ENCODE measurements at regions not wholly inside any gene's neighbourhood (a gene's known extent, or its start where the extent isn't known, plus 50 kb on each side); places are given as distances from the start of the nearest gene placed in this dataset.

DNA sequence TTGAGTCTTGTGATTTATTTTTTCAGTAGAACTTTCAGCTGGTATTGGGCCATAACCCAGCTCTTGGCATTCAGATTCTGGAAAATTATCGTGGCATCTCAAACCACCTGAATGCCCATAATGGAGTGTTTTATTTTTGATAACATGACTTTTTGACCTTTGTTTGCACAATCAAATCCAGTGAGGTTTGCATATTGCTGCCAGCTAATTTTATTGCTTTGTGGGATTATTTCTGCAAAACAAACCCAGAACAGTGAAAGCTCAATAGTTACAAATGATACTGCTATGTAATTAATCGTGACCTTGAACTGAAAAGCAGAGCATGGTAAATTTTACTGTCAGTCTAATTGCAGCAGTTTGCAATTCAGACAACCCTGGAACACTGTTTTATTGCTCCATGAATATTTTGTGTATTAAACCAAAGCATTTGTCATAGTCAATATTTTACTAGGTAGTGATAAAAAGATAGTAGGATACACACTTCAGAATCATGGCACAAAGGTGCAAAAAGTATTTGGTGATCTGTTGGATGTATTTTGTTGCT, 255.2 kb upstream of the NAV3 start:
- Histone ChIP-seq H2AFZ (ENCODE audit: low read depth, low read length) (no peak overlapping the region), H3K4me3 (ENCODE audit: low read length) (no peak overlapping the region), H3K4me1 (ENCODE audit: insufficient read depth, low read length) (no peaks in the 10 kb centered on the region), H3K9me3 (ENCODE audit: low read length) (no peaks in the 10 kb centered on the region), H3K36me3 (ENCODE audit: insufficient read depth, low read length) (no peaks in the 10 kb centered on the region), H3K27me3 (ENCODE audit: insufficient read depth, low read length) (no peaks in the 10 kb centered on the region)

DNA sequence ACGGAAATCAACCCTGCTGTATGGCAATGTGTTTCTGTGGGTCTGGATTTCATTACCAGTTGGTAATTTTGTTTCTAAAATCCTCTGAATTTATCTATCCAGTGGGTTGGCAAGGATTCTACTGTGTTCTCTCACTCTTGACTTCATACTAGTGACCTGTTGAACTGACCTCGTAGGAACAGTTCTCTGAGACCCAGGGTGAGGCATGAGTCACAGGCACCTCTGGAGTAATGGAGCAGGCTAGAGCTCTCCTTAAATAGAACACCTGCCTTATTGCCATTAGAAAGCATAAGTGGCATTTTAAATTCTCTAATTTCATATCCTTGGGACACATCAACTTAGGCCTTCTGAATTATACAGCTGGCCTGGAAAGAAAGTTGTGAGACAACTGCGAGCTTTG, 258.3 kb upstream of the NAV3 start:
- H3K9me3 ChIP-seq (ENCODE audit: low read length) = no peaks in the 10 kb centered on the region
- H3K4me3 ChIP-seq (ENCODE audit: low read length) = no peak overlapping the region
- no peak overlapping the region for H2AFZ ChIP-seq (ENCODE audit: low read depth, low read length)
- H3K4me1 ChIP-seq (ENCODE audit: insufficient read depth, low read length) = no peaks in the 10 kb centered on the region
- no peaks in the 10 kb centered on the region for H3K27me3 ChIP-seq (ENCODE audit: insufficient read depth, low read length)
- H3K36me3 ChIP-seq (ENCODE audit: insufficient read depth, low read length) = no peaks in the 10 kb centered on the region

DNA sequence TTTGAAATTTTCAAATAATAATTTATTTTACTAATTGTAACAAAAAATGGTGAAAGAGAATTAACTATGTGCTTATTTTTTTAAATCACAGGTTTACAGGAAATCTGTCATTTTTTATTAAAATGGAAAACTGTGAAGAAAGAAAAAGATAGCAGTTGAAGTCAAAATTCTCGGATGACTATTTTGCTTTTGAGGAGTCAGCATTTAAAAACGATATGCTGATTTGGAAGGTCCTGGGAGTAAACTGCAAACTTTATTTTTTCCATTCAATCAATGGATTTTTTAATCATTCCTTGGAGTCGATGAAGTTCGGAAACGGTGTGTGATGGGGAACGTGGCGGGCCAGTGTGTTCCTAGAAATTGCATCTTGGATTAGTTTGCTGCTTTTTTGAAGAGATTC, 258.9 kb upstream of the NAV3 start:
- no peaks in the 10 kb centered on the region for H3K4me1 ChIP-seq (ENCODE audit: insufficient read depth, low read length)
- no peak overlapping the region for H2AFZ ChIP-seq (ENCODE audit: low read depth, low read length)
- no peaks in the 10 kb centered on the region for H3K9me3 ChIP-seq (ENCODE audit: low read length)
- H3K4me3 ChIP-seq (ENCODE audit: low read length) = no peak overlapping the region
- no peaks in the 10 kb centered on the region for H3K27me3 ChIP-seq (ENCODE audit: insufficient read depth, low read length)
- H3K36me3 ChIP-seq (ENCODE audit: insufficient read depth, low read length) = no peaks in the 10 kb centered on the region

DNA sequence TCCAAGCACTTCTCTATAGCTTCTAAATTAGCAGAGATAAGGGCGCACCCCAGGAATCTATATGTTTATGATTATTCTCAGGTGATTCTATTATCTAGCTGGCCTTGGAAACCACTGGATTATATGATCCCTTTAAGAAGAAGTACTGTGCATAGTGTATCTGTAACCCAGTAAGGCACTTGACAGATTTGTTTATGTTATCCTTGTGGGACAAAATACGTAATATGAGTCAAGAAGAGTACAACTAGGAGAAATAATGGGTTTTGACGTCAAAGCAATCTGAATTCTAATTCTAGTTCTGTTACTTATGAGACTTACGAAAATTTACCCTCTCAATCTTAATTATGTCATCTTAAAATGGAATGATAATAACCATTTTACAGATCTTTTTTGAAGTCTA, 259.6 kb upstream of the NAV3 start:
- H3K27me3 ChIP-seq (ENCODE audit: insufficient read depth, low read length) = no peaks in the 10 kb centered on the region
- H3K36me3 ChIP-seq (ENCODE audit: insufficient read depth, low read length) = no peaks in the 10 kb centered on the region
- no peaks in the 10 kb centered on the region for H3K9me3 ChIP-seq (ENCODE audit: low read length)
- H2AFZ ChIP-seq (ENCODE audit: low read depth, low read length) = no peak overlapping the region
- H3K4me1 ChIP-seq (ENCODE audit: insufficient read depth, low read length) = no peaks in the 10 kb centered on the region
- no peak overlapping the region for H3K4me3 ChIP-seq (ENCODE audit: low read length)

DNA sequence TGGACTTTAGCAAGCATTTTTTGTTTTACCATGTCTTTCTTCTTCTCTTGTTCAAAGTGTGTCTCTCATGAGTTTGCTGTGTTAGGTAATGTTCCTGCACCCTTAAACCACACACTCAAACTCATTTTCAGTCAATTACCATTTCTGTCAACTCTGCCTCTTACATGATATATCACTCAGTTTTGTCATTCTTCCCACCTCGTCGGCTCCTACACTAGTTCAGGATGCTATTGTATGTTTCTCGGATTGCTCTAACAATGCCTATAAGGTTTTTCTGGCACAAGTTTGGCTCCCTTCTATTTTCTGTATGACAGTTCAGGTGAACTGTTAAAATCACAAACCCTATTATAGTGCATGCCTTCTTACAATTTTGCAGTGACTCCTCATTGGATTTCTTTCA, 260.8 kb upstream of the NAV3 start:
- Histone ChIP-seq H2AFZ (ENCODE audit: low read depth, low read length) (no peak overlapping the region), H3K9me3 (ENCODE audit: low read length) (no peaks in the 10 kb centered on the region), H3K27me3 (ENCODE audit: insufficient read depth, low read length) (no peaks in the 10 kb centered on the region), H3K4me3 (ENCODE audit: low read length) (no peak overlapping the region), H3K4me1 (ENCODE audit: insufficient read depth, low read length) (no peaks in the 10 kb centered on the region), H3K36me3 (ENCODE audit: insufficient read depth, low read length) (no peaks in the 10 kb centered on the region)

DNA sequence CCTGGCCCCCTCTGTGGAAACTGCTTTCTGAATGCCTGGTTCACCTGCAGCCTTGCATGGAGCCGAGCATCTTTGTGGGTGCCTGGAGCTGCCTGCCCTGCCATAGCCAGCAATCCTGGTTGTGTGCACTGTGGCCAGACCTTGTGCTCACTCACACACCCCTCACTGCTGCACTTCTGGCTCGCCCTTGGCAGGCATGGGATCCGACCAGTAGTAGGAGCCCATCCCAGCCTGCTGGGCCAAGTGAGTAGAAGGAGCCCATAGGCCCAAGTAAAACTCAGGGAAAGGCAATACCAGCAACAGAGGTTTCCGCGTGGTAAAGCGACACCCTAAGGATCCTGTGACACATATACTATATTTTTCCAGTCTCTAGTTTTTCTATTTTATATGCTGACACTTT, 270.0 kb upstream of the NAV3 start:
- no peaks in the 10 kb centered on the region for H3K27me3 ChIP-seq (ENCODE audit: insufficient read depth, low read length)
- H3K36me3 ChIP-seq (ENCODE audit: insufficient read depth, low read length) = no peaks in the 10 kb centered on the region
- no peak overlapping the region for H2AFZ ChIP-seq (ENCODE audit: low read depth, low read length)
- no peak overlapping the region for H3K4me3 ChIP-seq (ENCODE audit: low read length)
- peaks cover 3% of the 10 kb centered on the region for H3K9me3 ChIP-seq (ENCODE audit: low read length)
- H3K4me1 ChIP-seq (ENCODE audit: insufficient read depth, low read length) = no peaks in the 10 kb centered on the region

DNA sequence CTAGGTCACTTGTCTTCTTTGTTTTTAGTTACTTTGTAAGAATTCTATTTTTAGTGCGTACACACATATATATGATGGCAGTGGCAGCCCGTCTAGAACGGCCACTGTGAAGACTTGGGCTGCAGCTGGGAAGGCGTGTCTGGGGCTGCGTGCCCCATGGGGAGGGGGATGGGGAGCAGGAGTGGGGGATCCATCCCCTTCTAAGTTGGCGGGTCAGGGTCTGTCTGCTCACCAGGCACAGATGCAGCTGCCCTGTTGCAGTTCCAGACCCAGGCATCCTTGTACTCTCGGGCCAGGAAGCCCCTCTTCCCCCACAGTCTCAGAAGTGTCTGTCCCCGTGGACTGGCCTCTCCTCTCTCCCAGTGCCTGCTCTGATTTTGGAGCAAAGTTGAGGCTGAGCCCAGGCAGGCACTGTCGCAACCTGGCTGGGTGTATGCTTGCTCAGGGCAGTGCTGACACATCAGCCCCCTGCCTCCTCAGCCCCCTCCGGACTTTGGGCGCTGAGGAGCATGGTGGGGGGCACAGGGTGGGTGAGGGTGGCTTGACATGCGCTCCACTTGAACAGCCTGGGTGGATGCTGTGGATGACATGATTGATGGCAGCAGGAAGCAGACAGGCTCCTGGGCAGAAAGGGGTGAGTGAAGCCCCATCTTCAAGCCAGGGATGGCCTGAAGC, 271.2 kb upstream of the NAV3 start:
- H3K36me3 ChIP-seq (ENCODE audit: insufficient read depth, low read length) = no peaks in the 10 kb centered on the region
- no peaks in the 10 kb centered on the region for H3K4me1 ChIP-seq (ENCODE audit: insufficient read depth, low read length)
- H3K27me3 ChIP-seq (ENCODE audit: insufficient read depth, low read length) = no peaks in the 10 kb centered on the region
- no peak overlapping the region for H3K4me3 ChIP-seq (ENCODE audit: low read length)
- H3K9me3 ChIP-seq (ENCODE audit: low read length) = peaks cover 3% of the 10 kb centered on the region
- H2AFZ ChIP-seq (ENCODE audit: low read depth, low read length) = no peak overlapping the region

DNA sequence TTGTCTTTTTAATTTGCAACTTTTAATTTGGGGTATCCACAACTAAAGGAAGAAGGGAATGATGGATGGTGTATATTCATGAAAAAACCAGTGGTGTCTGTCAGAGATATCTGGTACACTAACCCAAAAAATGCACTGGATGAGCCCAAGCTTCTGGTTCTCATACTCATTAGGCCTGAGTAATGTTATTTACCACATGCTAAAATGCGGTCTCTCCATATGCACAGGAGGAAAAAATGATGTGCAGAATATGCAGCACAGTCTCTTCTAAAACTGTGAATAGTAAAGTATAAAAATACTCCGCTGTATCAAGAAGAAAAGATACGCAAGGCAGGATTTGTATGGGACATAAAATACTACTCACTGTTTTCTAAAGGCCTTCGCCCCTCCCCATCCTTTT, 275.6 kb upstream of the NAV3 start:
- Histone ChIP-seq H3K27me3 (ENCODE audit: insufficient read depth, low read length) (no peaks in the 10 kb centered on the region), H3K9me3 (ENCODE audit: low read length) (no peaks in the 10 kb centered on the region), H3K4me1 (ENCODE audit: insufficient read depth, low read length) (no peaks in the 10 kb centered on the region), H2AFZ (ENCODE audit: low read depth, low read length) (no peak overlapping the region), H3K36me3 (ENCODE audit: insufficient read depth, low read length) (no peaks in the 10 kb centered on the region), H3K4me3 (ENCODE audit: low read length) (no peak overlapping the region)

DNA sequence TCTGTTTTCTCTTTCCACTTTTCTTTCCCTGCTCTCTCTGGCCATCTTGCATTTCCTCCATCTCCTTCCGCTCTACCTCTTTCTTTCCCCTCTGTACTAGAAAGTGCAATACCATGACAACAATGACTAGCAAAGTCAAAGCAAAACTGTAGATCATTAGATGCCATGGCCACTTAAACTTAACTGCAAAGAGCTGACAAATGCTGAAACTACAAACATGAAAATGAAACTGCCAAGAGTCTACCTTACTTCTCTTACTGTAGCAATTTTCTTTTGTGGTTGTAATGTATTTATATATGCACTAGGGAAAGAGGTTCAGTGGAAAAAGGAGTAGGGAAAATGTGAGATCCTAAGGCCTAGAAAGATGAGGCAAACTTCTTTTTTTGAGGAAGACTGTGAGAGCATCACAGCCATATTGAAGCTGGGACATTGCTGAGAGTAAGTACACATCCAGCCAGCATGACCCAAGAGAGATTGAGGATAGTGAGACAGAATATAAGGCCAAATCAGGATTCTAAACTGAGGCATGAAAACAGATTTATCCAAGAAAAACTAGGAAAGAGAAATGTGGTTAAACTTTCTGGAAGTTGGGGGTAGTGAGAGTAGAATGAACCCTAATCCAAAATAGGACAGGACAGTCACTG, 276.6 kb upstream of the NAV3 start:
- no peak overlapping the region for H3K4me3 ChIP-seq (ENCODE audit: low read length)
- H3K27me3 ChIP-seq (ENCODE audit: insufficient read depth, low read length) = no peaks in the 10 kb centered on the region
- H2AFZ ChIP-seq (ENCODE audit: low read depth, low read length) = no peak overlapping the region
- H3K4me1 ChIP-seq (ENCODE audit: insufficient read depth, low read length) = no peaks in the 10 kb centered on the region
- no peaks in the 10 kb centered on the region for H3K36me3 ChIP-seq (ENCODE audit: insufficient read depth, low read length)
- H3K9me3 ChIP-seq (ENCODE audit: low read length) = no peaks in the 10 kb centered on the region

DNA sequence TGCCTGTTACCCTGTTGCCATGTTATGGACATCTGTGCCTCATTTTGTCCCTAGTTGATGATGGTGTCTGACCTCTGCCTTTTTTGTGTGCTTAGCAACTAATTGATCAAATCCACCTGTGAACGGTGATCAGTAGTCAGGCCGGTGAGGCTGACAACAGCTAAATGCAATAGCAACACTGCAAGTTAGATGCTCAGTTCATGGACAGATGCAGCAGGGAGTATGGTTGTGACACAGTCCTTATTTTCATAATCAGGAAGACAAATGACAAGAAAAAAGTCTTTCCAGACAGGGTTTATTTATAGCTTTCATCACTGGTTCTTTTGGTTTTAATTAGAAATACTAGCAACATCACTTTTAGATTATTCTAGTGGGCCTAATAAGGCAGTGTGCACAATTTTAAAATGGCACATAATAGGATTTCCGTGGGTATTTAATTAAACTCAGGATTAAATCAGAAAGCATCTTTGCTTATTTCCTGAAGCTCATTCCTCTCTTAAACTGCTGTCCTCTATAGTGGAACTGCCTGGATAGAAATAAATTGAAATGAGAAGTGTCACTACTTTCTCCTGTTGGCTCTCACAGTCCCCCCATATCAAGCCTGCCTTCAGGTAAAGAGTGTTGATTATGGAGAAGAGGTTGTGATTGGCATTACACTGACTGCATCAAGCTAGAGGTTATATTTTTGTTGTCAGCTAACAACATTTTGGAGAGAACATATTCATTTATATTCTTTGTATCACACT, 281.1 kb upstream of the NAV3 start:
- H3K27me3 ChIP-seq (ENCODE audit: insufficient read depth, low read length) = no peaks in the 10 kb centered on the region
- H3K9me3 ChIP-seq (ENCODE audit: low read length) = no peaks in the 10 kb centered on the region
- no peak overlapping the region for H2AFZ ChIP-seq (ENCODE audit: low read depth, low read length)
- no peaks in the 10 kb centered on the region for H3K36me3 ChIP-seq (ENCODE audit: insufficient read depth, low read length)
- H3K4me3 ChIP-seq (ENCODE audit: low read length) = no peak overlapping the region
- no peaks in the 10 kb centered on the region for H3K4me1 ChIP-seq (ENCODE audit: insufficient read depth, low read length)

DNA sequence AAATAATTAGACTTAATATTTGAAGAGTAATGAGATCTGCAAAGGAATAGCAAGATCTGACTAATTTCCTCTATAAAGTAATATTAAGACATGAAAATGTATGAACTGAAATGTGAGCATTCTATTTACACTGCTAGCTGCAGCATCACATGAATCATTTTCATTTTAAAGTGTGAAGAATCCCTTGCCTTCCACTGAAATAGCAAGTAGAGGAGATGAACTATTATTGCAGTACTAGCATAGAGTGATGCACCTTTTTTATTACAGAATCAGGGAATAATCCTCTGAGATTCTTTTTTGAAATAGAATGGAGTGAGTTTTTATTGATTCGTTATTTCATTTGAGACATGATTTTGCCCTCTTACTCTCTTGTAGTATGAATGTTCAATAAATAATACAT, 281.9 kb upstream of the NAV3 start:
- Histone ChIP-seq H3K4me3 (ENCODE audit: low read length) (no peak overlapping the region), H3K27me3 (ENCODE audit: insufficient read depth, low read length) (no peaks in the 10 kb centered on the region), H2AFZ (ENCODE audit: low read depth, low read length) (no peak overlapping the region), H3K4me1 (ENCODE audit: insufficient read depth, low read length) (no peaks in the 10 kb centered on the region), H3K36me3 (ENCODE audit: insufficient read depth, low read length) (no peaks in the 10 kb centered on the region), H3K9me3 (ENCODE audit: low read length) (no peaks in the 10 kb centered on the region)

DNA sequence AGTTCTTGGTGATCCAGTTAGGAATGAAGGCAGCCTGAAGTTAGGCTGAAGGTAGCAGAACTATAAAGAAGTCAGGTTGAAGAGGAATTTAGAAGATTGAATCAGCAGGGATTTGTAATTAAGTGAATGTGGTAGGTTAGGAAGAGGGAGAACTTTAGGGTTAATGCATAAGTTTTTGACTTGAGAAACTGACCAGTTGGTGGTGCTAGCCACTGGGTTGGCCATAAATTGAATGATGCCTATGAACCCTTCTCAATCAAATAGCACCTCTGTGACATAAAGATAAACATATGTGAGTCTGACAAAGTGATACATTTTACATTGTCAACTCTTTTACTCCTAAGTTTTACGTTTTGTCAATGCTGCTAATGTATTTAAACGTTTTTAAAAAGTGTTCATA, 290.6 kb upstream of the NAV3 start:
- H3K4me1 ChIP-seq (ENCODE audit: insufficient read depth, low read length) = no peaks in the 10 kb centered on the region
- no peaks in the 10 kb centered on the region for H3K9me3 ChIP-seq (ENCODE audit: low read length)
- H3K27me3 ChIP-seq (ENCODE audit: insufficient read depth, low read length) = no peaks in the 10 kb centered on the region
- H3K4me3 ChIP-seq (ENCODE audit: low read length) = no peak overlapping the region
- H3K36me3 ChIP-seq (ENCODE audit: insufficient read depth, low read length) = no peaks in the 10 kb centered on the region
- H2AFZ ChIP-seq (ENCODE audit: low read depth, low read length) = no peak overlapping the region

DNA sequence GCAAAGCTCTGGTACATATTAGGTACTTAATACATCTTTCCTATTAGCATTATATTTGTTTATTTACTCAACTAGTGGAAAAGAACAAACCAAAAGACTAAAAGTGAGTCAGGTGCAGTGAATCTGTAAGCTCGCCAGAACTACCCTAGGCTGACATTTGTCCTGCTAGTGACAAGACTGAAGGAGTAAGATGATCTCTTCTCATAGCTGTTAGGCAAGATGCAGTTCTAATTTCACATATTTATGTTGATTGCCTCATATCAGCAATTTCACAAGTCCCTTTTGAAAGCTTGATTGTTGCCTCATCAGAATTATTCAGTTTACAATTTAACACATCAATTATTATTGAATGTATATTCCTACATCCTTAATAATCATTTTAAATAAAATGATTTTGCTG, 293.0 kb upstream of the NAV3 start:
- no peaks in the 10 kb centered on the region for H3K4me1 ChIP-seq (ENCODE audit: insufficient read depth, low read length)
- H3K27me3 ChIP-seq (ENCODE audit: insufficient read depth, low read length) = no peaks in the 10 kb centered on the region
- H3K4me3 ChIP-seq (ENCODE audit: low read length) = no peak overlapping the region
- H3K36me3 ChIP-seq (ENCODE audit: insufficient read depth, low read length) = no peaks in the 10 kb centered on the region
- no peak overlapping the region for H2AFZ ChIP-seq (ENCODE audit: low read depth, low read length)
- H3K9me3 ChIP-seq (ENCODE audit: low read length) = no peaks in the 10 kb centered on the region
